Stomach (tissue), 4 donors: ENCODE measurements at regions not wholly inside any gene's neighbourhood (a gene's known extent, or its start where the extent isn't known, plus 50 kb on each side); places are given as distances from the start of the nearest gene placed in this dataset.

ENCODE experiments used
- CTCF ChIP-seq, 7 experiments: fragments of 450-650 bp in 4 of 7; fragments of 200-600 bp in 3 of 7; sonication (generic) in 3 of 7; IDR thresholded peaks; one replicate each; pipeline ENCODE4 v1.5.1; 2016 to 2019; ENCODE audit warnings: antibody characterized with exemption in 7 of 7, control low read depth in 2 of 7, mild to moderate bottlenecking in 1 of 7
- EP300 ChIP-seq: sonication (generic); formaldehyde crosslinking; IDR thresholded peaks from one replicate; pipeline ENCODE4 v1.6.1; 2017; ENCODE audit warnings: antibody characterized with exemption
- POLR2A ChIP-seq, 4 donors: fragments of 450-650 bp; IDR thresholded peaks; one replicate each; pipeline ENCODE4 v1.6.1; 2016; ENCODE audit warnings: antibody characterized with exemption in 4 of 4, control low read depth in 2 of 4, mild to moderate bottlenecking in 1 of 4, moderate library complexity in 1 of 4
- POLR2AphosphoS5 ChIP-seq, 3 donors: sonication (generic); formaldehyde crosslinking; IDR thresholded peaks; one replicate each; pipeline ENCODE4 v1.6.1; 2016; ENCODE audit warnings: antibody characterized with exemption in 3 of 3

DNA sequence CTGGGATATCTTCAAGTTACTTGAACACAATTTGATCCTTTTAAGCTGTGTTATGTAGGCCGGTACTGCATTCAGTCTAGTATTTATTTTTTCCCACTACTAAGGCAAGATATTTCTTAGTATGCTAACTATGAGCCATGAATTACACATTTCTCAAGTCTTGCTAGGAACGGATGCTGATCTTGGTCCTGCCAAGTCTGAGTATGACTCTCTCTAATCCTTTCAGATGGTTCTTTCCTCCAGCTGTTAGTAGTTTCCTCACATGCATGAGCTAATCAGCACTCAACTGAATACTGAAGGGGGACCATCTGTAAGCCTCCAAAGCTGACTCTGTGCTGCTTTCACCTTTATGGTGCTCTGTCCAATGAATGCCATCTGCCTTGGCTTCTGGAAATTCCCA lies 460.3 kb downstream of the KCTD12 start:
- TF ChIP-seq CTCF (IDR thresholded peaks at IDR 0.05), result no peak
- no peak for TF ChIP-seq POLR2A (IDR thresholded peaks at IDR 0.05)
- TF ChIP-seq EP300, result no peak
- peak in 1 of 3 donors; percentile 76 for TF ChIP-seq POLR2AphosphoS5 (IDR thresholded peaks at IDR 0.05)
